PC-3 (cell line): ENCODE measurements at regions not wholly inside any gene's neighbourhood (a gene's known extent, or its start where the extent isn't known, plus 50 kb on each side); places are given as distances from the start of the nearest gene placed in this dataset.
A peak's percentile ranks its signal among the peaks of the same experiment; 100 is the strongest.

Experiments used
- ATAC-seq: fragments of 200-7000 bp; cut with Tn5 transposase; 2 replicates; pipeline ENCODE4 v1.9.1; 2020; ENCODE audit warnings: mild to moderate bottlenecking, moderate library complexity
- BruUV-seq: library from RNA; stranded (reverse); fragments of 400-500 nt; replicated peaks from 2 replicates; lab custom pipeline; 2021; lab: Mats Ljungman, UMichigan
- CTCF ChIA-PET: fragments of 300-600 bp; sonication (Branson Sonifier 250); formaldehyde crosslinking; loops from one replicate; lab custom pipeline; 2022; ENCODE audit warnings: antibody characterized with exemption; lab: Charles Lee
- POLR2A ChIA-PET: fragments of 300-600 bp; sonication (Branson Sonifier 250); formaldehyde crosslinking; loops from one replicate; lab custom pipeline; 2022; ENCODE audit warnings: antibody characterized with exemption; ENCODE audit not compliant: unreplicated experiment; lab: Charles Lee
- DNase-seq: peaks from one replicate; pipeline ENCODE4 v3.0.0-alpha.2; 2015
- H2AFZ ChIP-seq: fragments of 300-600 bp; sonication (generic); 2 replicates; pipeline ENCODE4 v1.6.0; 2016; ENCODE audit warnings: antibody characterized with exemption, low read length
- H3F3A ChIP-seq: fragments of 300-600 bp; sonication (generic); one replicate; pipeline ENCODE4 v1.6.0; 2017; ENCODE audit warnings: antibody characterized with exemption, low read length, control low read depth, mild to moderate bottlenecking; ENCODE audit not compliant: unreplicated experiment
- H3K27ac ChIP-seq: fragments of 300-600 bp; sonication (generic); 2 replicates; pipeline ENCODE4 v1.5.1; 2016; ENCODE audit warnings: mild to moderate bottlenecking, low read length
- H3K27me3 ChIP-seq: fragments of 300-600 bp; sonication (generic); 2 replicates; pipeline ENCODE4 v1.6.1; 2016; ENCODE audit warnings: low read length, mixed read lengths
- H3K36me3 ChIP-seq: fragments of 300-600 bp; sonication (generic); 2 replicates; pipeline ENCODE4 v1.6.1; 2016; ENCODE audit warnings: low read depth, mixed run types, low read length, mixed read lengths
- H3K4me1 ChIP-seq: fragments of 300-600 bp; sonication (generic); 2 replicates; pipeline ENCODE4 v1.5.1; 2016; ENCODE audit warnings: low read length; ENCODE audit not compliant: insufficient read depth
- H3K4me2 ChIP-seq: fragments of 300-600 bp; sonication (generic); 2 replicates; pipeline ENCODE4 v1.6.0; 2016; ENCODE audit warnings: low read length
- H3K4me3 ChIP-seq: fragments of 300-600 bp; sonication (generic); 2 replicates; pipeline ENCODE4 v1.5.1; 2016; ENCODE audit warnings: mild to moderate bottlenecking, low read length, mixed read lengths
- H3K79me2 ChIP-seq: fragments of 300-600 bp; sonication (generic); 2 replicates; pipeline ENCODE4 v1.6.1; 2017; ENCODE audit warnings: low read length, mixed read lengths
- H3K9ac ChIP-seq: fragments of 300-600 bp; sonication (generic); 2 replicates; pipeline ENCODE4 v1.6.0; 2016; ENCODE audit warnings: mild to moderate bottlenecking, low read length
- H3K9me2 ChIP-seq: fragments of 300-600 bp; sonication (generic); replicated peaks from 2 replicates; pipeline ENCODE4 v1.6.1; 2016; ENCODE audit warnings: mixed run types, low read length, mixed read lengths
- H3K9me3 ChIP-seq: fragments of 300-600 bp; sonication (generic); 2 replicates; pipeline ENCODE4 v1.6.1; 2016; ENCODE audit warnings: low read length, mixed read lengths
- H4K20me1 ChIP-seq: fragments of 300-600 bp; sonication (generic); 2 replicates; pipeline ENCODE4 v1.6.1; 2016; ENCODE audit warnings: low read length, mixed read lengths
- EZH2 ChIP-seq: fragments of 300-600 bp; sonication (generic); IDR thresholded peaks from one replicate; pipeline ENCODE4 v1.6.1; 2017; ENCODE audit warnings: antibody characterized with exemption, mild to moderate bottlenecking, low read length; ENCODE audit not compliant: unreplicated experiment
- EZH2phosphoT487 ChIP-seq: fragments of 300-600 bp; sonication (generic); IDR thresholded peaks from 2 replicates; pipeline ENCODE4 v1.6.1; 2018; ENCODE audit warnings: mild to moderate bottlenecking, antibody characterized with exemption, low read length, borderline replicate concordance
- intact Hi-C: fragments of 100-400 bp; cut with micrococcal nuclease; formaldehyde crosslinking; loops from 2 replicates; pipeline ENCODE4 v1.9.0; 2023
- TF ChIP-seq, protein P1 (sequence below): fragments of 300-600 bp; sonication (generic); conservative IDR thresholded peaks from 2 replicates; pipeline ENCODE4 v1.5.1; 2017; ENCODE audit warnings: antibody characterized with exemption, low read depth, mild to moderate bottlenecking, low read length

DNA sequence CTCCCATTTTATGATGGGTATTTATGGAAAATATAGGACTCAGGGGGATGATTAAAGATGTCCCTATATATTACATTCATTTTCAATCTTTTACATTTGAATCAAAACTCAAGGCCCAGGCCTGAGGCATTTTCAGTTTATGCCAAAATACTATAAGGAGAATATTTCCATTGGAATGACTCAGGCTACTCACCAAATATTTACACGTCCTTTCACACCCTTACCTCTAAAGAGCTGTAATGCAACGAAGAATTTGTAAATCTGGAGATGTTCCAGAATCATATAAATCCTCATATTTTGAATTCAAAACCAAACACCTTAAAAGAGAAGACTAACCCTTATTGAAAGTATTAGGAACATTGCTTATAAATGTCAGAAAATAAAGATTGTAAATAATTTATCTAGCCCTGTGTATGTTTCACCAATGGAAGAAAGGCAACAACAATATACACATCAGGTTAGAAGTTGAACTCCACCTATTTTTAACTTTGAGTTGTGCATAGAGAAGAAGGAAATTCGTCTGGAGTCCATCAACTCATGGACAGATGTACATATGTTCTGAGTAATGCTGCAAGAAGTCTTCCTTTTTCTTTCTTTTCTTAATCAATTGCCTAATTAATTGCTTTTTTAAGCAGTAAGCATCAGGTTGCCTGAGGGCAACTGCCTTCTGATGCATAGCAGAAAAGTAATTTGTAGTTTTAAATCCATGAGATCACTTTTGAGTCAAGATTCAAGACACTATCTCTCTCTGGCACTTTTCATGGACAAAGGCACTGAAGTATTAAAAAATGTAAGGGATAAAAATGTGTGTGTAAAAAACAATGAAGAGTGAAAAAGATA is 579.3 kb upstream of the RGMB start:
- Histone ChIP-seq H2AFZ (no peak overlapping the region), H3K36me3 (no peaks in the 10 kb centered on the region), H3K4me3 (no peak overlapping the region), H3F3A (no peaks in the 10 kb centered on the region), H3K27me3 (no peaks in the 10 kb centered on the region), H3K79me2 (no peaks in the 10 kb centered on the region), H3K4me1 (peaks cover 17% of the 10 kb centered on the region), H3K27ac (peak overlapping the region; percentile 41), H3K9ac (no peak overlapping the region), H4K20me1 (no peaks in the 10 kb centered on the region), H3K9me3 (no peaks in the 10 kb centered on the region), H3K9me2 (no peaks in the 10 kb centered on the region), H3K4me2 (peak overlapping the region; percentile 11)
- peak; percentile 90 for DNase-seq
- peak; percentile 96 for ATAC-seq
- intact Hi-C loops, result loop anchor here (1.0 to 2.0 kb wide), 3 partner anchors 11 to 85 kb away; no protein-coding TSS in a partner anchor
- CTCF ChIA-PET, result no interaction called here
- POLR2A ChIA-PET, result interaction anchor here (0.6 to 0.7 kb wide), 2 partner anchors 22 to 281 kb away, joined by 3 to 4 read pairs; no protein-coding TSS in a partner anchor
- TF ChIP-seq, protein P1, sequence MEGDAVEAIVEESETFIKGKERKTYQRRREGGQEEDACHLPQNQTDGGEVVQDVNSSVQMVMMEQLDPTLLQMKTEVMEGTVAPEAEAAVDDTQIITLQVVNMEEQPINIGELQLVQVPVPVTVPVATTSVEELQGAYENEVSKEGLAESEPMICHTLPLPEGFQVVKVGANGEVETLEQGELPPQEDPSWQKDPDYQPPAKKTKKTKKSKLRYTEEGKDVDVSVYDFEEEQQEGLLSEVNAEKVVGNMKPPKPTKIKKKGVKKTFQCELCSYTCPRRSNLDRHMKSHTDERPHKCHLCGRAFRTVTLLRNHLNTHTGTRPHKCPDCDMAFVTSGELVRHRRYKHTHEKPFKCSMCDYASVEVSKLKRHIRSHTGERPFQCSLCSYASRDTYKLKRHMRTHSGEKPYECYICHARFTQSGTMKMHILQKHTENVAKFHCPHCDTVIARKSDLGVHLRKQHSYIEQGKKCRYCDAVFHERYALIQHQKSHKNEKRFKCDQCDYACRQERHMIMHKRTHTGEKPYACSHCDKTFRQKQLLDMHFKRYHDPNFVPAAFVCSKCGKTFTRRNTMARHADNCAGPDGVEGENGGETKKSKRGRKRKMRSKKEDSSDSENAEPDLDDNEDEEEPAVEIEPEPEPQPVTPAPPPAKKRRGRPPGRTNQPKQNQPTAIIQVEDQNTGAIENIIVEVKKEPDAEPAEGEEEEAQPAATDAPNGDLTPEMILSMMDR, result no peak
- BruUV-seq, result no TSS peak

DNA sequence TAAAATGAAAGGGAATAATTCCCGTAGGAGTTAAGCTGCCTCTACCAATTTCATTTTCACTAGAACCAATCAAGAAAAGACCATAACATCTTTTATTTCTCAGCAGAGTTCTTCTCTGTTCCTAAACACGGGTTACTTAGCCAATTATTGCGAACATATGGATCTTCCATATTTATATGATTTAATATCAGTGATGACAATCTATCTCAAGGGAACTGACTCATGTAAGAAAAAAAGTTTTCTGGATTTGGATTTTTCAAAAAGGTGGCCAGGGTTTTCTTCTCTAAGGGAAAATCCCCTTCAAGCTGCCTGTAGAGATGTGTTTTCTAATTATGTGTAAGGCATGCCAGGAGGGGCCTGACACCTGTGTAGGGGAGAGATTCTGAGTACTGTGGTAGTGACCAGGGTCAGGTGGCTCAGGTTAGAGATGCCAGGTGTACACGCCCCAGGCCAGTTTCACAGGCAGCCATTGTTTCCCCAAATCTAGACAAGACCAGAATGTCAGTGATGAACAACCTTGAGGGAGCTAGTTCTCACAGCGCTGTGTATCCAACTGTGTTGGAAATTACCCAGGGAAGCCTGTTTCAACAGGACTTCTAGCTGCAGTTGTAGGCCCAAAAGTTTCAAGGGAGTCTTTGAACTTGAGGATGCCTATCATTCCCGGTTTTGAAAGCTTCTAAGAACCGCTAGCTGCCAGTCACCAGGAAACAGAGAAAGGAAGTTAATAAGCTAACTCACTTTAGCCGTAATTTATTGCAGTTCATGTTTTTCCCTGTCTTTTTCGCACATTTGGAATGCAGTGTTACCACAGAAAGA is 572.5 kb upstream of the RGMB start:
- H3F3A ChIP-seq, result no peaks in the 10 kb centered on the region
- no peak overlapping the region for H3K4me3 ChIP-seq
- ChIA-PET CTCF (no interaction called here), POLR2A (no interaction called here)
- H3K9ac ChIP-seq, result no peak overlapping the region
- H3K27me3 ChIP-seq, result no peaks in the 10 kb centered on the region
- H3K36me3 ChIP-seq, result no peaks in the 10 kb centered on the region
- no peak overlapping the region for H2AFZ ChIP-seq
- DNase-seq, result no peak
- no peaks in the 10 kb centered on the region for H3K9me3 ChIP-seq
- TF ChIP-seq EZH2phosphoT487, result no peak
- no peak for TF ChIP-seq EZH2
- TF ChIP-seq, protein P1, result no peak
- BruUV-seq, result no TSS peak
- no peaks in the 10 kb centered on the region for H4K20me1 ChIP-seq
- no peak overlapping the region for H3K4me2 ChIP-seq
- H3K4me1 ChIP-seq, result no peaks in the 10 kb centered on the region
- no peak overlapping the region for H3K27ac ChIP-seq
- H3K79me2 ChIP-seq, result no peaks in the 10 kb centered on the region
- intact Hi-C loops, result no loop called here
- ATAC-seq, result no peak
- H3K9me2 ChIP-seq, result no peaks in the 10 kb centered on the region
